ENCODE measurements at regions not wholly inside any gene's neighbourhood (a gene's known extent, or its start where the extent isn't known, plus 50 kb on each side); places are given as distances from the start of the nearest gene placed in this dataset.

GRCh38 chr3:177811835-177812234 is 614.6 kb upstream of the TBL1XR1 start:
- no peak for TF ChIP-seq POLR2A (IDR thresholded peaks at IDR 0.05)
- TF ChIP-seq CTCF (IDR thresholded peaks at IDR 0.05) = no peak

All from ovary (tissue), 3 donors.